Fibroblast of skin of back (primary cell): ENCODE measurements at regions not wholly inside any gene's neighbourhood (a gene's known extent, or its start where the extent isn't known, plus 50 kb on each side); places are given as distances from the start of the nearest gene placed in this dataset.

ENCODE experiments used
- DNase-seq: peaks from one replicate; pipeline ENCODE4 v3.0.0-alpha.2; 2013

- DNase-seq: no peak
These were observed 94.9 kb upstream of the GEMIN8 start for GRCh38 chrX:14124562-14124961.

- peak; percentile 59 for DNase-seq
These were observed 66.0 kb upstream of the GEMIN8 start for GRCh38 chrX:14095702-14096101.

- no peak for DNase-seq
These were observed 64.5 kb upstream of the GEMIN8 start for GRCh38 chrX:14094191-14094590.

- DNase-seq: no peak
These were observed 54.8 kb upstream of the GEMIN8 start for GRCh38 chrX:14084466-14084865.

GRCh38 chrX:14083783-14084182, 54.1 kb upstream of the GEMIN8 start:
- DNase-seq: no peak

GRCh38 chrX:14079891-14080430, 50.3 kb upstream of the GEMIN8 start:
- no peak for DNase-seq
